HG03378 (cell line): ENCODE measurements at regions not wholly inside any gene's neighbourhood (a gene's known extent, or its start where the extent isn't known, plus 50 kb on each side); places are given as distances from the start of the nearest gene placed in this dataset.

Source experiments
- ATAC-seq: cut with Tn5 transposase; IDR thresholded peaks from one replicate; pipeline ENCODE4 v1.9.1; 2021; ENCODE audit warnings: mild to moderate bottlenecking, moderate library complexity; ENCODE audit not compliant: unreplicated experiment

DNA sequence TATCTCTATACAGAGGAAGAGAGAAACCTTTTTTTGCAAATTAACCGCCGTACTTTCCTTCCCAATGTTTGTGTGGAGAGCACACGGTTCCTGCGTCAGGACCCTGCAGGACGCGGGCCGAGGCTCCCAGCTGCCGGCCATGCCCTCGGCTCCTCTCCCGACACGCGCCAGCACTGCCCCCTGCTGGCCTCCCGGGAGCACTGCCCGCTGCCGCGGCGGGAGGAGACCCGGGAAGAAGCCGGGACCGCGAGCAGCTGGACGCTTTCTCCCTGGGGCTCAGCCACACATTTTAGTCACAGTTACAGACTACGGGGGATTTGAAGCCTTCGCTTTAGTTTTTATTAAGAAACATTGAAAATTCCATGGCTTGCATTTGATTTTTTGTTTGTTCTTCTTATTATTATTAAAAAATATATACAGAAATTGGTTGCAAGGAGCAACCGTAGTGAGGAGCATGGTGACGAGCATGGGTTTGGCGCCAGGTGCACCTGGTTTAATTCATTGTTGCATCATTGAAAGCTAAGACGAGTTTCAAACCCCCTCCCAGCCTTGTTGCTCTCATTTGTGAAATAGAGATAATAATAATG, 401.2 kb downstream of the GALR1 start:
- ATAC-seq, result no peak

DNA sequence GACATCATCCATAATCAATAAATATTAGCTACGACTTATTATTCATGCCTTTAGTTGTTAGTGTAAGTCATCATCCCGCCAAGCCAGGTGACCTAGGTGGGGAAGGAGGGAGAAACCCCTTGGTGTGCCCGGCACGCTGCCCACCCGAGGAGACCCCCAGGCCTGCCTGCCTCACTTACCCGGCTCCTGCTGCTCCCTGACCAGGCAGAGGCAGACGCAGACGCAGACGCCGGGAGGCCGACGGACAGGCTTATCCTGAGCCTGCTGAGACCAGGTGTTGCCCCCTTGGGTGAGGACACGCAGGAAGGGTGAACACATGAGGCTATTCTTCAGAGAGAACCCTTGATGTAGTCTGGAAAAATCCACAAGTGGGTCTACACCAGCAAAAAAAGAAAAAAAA, 401.8 kb downstream of the GALR1 start:
- no peak for ATAC-seq

DNA sequence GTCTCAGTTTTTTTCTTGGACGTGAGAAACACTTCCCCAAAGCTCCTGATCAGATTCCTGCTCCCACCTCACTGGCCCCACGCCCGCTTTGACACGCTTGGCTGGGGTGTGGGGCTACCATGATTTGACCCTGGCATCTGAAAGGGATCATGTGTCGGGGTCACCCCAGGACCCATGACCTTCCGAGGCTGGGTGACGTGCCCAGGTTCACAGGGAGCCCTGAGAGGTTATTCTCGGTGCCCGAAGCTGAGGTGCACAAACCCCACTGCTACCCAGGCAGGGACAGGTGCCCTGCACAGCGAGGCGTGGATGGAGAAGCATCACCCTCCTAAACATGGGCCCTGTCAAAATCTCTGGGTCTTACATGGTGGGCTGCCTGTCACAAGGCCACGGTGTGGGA, 404.1 kb downstream of the GALR1 start:
- ATAC-seq, result no peak

DNA sequence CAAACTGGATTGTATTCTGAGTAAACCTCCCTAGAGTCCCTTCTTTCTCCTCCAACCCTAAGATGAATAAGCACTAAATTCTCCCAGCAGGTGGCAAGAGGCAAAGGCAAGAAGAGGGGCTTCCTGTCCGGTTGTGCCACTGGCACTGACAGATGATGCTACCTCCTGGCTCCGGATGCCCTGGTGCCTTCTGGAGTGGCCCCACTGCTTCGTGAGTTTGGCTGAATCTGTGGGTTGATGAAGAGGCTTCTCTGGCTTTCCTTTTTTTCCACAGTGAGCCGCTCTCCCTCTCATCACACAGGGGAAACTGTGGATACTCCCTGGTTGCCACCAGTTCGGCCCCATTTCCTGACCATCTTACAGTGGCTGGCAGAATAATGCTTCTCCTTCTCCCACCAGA, 404.7 kb downstream of the GALR1 start:
- ATAC-seq, result no peak

DNA sequence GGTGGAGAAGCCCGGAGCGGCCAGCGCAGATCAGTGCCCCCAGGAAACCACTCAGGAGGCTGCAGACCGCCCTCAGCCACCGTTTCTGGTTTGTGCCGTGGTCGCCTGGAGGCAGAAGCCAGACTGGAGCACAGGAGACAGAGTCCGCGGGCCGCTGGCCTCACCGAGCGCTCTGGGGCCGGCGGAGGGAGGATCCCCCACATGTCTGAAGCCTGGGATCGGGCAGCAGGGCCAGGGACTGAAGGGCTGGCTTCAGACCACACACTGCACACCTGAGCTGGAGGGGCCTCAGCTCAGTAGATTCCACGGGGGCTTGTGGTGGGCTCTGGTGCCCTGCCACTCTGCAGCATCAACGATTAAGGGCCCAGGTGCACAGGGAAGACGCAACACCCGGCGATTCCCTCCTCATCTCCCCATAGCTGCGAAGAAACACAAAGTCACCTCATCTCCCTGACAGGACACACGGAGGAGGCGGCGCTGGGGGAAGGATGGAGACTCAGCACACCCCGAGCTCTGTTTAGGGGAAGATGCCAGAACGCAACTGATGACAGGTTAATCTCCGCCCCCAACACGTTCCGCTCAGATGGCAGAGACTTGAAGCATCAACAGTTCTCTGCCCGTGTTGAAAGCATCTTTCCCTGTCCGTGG, 408.1 kb downstream of the GALR1 start:
- ATAC-seq, result no peak

DNA sequence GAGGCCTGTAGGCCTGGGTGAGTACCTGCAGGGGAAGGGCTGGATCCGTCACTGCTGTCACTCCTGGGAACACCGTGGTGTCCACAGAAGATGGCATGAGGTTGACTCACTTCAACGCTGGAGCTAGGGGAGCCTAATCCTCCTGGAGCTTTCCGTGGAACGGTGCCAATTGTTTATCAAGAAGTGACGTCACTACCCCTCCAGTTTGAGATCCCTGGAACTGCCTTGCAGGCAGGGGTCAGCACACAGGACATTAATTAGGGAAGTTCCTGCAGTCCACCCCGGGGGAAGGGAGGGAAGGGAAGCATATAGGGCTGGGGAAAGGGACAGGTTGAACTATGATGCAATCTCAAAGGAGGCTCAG, 408.6 kb downstream of the GALR1 start:
- ATAC-seq, result no peak

DNA sequence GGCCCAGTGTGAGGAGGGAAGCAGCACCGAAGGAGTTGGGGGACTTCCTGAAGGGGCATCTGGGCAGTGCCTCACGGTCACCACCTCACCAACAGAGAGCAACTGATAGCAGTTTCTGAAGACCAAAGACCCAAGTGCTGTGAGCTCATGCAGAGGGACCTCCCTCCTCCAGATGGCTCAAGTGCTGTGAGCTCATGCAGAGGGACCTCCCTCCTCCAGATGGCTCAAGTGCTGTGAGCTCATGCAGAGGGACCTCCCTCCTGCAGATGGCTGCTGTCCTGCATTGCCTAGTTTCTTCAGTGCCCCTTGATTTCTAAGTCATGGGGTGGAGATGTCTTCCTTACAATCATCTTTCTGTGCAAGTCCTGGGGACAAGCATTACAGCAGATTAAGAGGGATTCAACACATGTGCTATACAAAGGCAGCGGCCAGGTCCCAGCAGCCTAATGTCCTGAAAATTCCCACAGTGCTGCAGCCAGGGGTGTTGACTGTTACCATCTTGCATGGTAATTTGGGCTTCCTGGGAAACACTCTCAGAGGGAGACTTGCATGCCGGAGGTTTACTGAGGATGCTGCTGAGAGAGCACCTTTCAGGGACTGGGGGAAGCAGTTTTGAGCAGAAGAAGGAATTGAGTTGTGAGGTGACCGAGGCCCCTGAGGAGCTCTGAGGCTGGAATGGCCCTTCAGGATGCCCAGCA, 409.3 kb downstream of the GALR1 start:
- ATAC-seq, result no peak

DNA sequence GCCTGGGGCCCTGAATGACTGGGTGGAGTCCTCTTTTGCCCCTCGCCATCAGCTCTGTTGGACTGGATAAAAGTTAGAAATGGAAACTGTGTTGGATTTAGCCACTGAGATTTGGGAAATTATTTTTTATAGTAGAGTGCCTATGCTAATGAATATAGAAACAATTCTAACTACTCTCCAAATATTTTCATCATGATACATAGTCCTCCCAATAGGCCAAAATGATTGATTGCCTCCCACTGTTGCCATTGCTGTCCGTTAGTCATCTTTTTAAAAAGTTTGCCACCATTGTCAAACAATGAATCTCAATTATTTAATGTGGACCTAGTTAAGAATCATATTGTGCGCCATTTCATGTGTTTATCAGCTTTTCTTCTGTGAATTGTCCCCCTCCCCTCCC, 417.0 kb downstream of the GALR1 start:
- ATAC-seq, result no peak

DNA sequence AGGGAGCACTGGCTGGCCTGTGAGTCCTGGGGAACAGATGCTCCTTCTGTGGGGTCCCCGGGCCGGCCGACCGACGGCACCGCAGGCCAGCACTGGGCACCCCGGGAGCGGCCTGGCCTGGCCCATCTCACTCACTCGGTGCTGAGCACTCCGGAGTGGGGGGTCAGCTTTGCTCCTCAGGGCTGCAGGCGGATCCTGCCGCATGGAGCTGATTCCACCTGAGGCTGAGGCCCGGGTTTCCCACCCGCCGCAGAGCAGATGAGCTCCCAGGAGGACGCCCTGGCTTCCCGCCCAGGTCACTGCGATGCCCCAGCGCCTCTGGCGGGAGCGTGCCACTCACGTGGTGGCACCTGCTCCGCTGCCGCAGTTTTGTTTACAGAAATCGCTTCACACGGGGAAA, 418.6 kb downstream of the GALR1 start:
- ATAC-seq, result no peak

DNA sequence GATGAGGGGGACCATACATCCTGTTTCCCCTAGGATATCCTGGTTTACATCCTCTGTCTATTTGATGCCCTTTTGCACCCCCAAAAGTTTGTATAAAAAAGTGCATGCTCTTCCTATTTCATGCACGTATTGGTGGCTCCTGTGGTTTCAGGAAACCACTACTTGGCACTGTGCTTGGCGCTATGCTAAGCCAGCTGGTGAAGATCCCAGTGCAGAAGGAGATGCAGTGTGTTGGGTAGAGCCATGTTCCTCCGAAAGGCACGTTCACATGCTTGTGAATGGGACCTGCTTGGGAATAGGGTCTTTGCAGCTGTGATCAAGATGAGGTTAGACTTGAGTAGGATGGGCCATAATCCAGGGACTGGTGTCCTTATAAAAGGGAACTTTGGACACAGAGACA, 419.7 kb downstream of the GALR1 start:
- no peak for ATAC-seq

DNA sequence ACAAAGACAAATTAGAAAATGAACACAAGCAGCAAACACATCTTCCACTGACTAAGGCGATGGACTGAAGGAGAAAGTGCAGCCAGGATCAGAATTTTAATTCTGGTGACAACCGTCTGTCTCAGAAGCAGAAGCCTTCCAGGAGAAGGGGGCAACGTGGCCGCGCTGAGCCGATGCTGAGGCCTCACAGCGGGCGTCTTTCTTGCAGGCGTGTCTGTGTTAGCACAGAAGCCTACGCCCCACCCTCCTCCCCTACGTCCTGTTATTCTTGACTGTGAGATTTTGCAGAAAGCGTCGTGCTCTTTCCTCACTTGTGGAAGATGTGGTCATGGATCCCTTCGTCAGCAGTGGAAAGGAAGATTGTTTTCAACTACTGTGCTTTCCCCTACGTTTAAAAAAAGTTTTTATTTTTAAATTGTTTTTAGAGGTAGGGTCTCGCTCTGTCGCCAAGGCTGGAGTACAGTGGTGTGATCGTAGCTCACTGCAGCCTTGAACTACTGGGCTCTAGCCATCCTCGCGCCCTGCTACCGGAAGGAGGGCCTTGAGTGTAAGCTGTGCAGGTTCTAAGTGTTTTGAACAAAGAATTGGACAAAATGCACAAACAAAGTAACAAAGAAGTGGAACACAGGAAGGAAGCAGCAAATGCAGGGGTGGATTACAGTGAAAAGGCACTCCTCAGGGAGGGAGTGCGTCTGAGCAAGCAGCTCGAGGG, 422.0 kb downstream of the GALR1 start:
- ATAC-seq, result no peak

DNA sequence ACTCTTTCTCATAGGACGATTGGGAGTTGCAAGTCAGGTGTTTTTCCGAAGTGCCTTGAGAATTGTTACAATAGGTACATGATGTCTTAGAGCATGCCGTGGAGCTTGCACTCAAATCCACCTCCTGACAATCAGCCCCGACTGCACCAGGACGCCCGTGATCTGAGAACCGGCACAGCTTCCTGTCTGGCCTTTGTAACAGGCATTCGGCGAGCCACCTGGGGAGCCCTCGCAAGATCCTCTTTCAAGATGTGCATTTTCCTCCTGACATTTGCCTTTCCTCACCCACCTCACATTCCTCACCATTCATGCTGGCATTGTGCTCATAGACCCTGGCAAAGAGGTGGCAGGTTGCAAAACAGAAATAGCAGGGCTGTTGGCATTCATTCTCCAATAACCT, 427.3 kb downstream of the GALR1 start:
- no peak for ATAC-seq

DNA sequence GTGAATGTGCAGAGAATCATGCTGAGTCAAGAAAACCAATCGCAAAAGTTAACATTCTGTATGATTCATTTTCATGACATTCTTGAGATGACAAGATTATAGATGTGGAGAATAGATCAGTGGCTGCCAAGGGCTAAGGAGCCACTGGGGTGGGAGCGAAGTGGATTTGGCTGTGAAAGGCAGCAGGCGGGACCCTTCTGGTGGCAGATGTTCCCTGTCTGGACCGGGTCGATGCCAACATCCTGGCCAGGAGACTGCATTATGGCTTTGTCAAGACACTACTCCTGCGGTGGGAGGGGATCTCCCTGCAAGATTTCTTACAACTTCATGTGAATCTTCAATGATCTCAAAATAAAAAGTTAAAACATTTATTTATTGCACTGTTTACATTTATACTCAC, 427.9 kb downstream of the GALR1 start:
- ATAC-seq, result no peak

DNA sequence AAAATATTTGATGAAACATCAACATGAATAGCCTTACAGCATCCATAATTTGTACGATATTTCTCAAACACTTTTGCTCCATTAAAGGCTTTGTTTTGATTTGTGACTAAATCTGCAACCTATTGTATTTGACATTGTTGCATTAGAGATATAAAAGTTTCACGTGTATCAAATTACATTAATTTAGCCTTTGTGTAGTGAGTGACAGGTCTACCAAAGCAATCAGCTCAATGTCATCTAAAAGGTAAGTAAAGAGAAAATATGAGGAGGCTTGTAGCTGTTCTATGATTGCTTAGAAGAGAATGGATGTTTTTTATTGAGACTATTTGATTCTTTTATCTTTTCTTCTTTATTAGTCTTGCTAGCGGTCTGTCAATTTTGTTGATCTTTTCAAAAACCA, 430.2 kb downstream of the GALR1 start:
- no peak for ATAC-seq

DNA sequence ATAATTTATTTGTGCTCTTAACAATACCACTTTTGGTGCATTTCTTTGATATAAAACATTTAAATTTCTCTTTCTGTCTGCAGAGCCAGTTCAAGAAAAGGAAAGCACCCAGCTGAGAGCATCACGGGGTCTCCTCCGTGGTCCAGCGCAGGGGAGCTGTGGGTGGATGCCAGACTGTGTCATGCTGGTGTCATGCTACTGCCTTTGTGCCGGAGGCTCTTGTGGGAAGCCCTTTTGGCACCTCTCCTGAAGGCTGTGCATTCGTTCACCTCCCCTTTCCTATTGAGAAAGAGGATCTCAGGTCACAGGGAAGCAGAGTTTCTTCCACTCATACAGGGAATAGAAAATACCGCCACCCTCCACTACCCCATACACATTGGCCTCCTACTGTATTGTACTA, 450.4 kb downstream of the GALR1 start:
- no peak for ATAC-seq

DNA sequence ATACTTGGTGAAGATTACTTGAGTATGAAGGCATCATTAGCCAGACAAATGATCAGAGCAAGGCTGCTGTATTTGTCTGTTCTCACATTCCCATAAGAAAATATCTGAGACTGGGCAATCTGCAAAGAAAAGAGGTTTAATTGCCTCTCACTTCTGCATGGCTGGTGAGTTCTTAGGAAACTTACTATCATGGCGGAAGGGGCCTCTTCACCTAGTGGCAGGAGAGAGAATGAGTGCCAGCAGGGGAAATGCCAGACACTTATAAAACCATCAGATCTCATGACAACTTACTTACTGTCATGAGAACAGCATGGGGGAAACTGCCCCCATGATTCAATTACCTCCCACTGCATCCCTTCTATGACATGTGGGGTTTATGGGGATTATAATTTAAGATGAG, 452.3 kb downstream of the GALR1 start:
- no peak for ATAC-seq

DNA sequence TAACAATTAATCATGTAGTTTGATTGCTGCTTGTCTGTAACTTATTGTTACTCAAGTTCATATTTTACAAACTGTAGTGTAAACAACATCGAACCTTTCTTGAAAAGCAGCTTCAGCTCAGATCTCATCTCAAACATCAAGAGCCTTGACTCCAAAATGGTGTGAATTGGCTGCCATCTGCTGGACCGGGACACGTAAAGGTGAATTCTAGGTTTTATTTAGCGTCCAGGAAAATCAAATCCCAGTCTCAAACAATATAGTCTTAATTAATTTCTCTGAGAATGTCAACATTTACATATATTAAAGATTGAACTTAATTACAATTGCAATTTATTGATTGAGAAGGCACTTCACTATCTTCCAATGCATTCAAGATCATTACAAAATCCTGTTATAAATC, 453.0 kb downstream of the GALR1 start:
- ATAC-seq, result no peak

DNA sequence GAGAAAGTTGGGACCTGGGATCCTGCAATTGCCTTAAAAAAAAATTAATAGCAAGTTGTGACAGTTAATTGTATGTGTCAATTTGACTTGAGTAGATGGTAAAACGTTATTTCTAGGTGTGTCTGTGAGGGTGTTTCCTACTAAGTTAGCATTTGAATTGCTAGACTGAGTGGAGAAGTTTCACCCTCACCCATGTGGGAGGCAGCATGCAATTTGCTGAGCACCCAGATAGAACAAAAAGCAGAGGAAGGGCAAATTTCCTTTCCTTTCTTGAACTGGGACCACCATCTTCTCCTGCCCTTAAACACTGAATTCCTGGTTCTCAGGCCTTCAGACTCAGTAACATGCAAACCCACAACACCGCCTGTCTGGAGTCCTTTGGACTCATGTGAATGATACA, 455.7 kb downstream of the GALR1 start:
- no peak for ATAC-seq

DNA sequence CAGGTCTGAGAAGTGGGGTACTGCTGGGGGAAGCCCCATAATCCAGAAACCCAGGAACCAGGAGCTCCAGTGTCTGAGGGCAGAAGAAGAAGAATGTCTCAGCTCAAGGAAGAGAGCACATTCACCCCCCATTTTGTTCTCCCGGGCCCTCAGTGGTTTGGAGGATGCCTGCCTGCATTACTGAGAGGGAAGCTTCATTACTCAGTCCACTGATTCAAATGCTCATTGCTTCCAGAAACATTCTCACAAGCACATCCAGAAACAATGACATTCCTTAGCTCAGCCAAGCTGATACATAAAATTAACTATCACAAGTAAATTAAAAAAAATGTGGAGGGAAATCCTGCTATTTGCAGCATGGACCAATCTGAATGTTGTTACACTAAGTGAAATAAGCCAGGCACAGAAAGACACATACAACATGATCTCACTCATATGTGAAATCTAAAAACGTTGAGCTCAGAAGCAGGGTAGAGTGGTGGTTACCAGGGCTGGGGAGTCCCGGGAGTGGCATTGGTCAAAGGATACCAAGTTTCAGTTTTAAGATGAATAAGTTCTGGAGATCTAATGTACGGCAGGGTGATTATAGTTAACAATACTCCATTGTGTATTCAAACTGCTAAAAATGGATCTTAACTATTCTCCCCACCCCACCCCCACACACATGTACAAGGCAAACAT, 459.3 kb downstream of the GALR1 start:
- ATAC-seq, result peak; percentile 83

DNA sequence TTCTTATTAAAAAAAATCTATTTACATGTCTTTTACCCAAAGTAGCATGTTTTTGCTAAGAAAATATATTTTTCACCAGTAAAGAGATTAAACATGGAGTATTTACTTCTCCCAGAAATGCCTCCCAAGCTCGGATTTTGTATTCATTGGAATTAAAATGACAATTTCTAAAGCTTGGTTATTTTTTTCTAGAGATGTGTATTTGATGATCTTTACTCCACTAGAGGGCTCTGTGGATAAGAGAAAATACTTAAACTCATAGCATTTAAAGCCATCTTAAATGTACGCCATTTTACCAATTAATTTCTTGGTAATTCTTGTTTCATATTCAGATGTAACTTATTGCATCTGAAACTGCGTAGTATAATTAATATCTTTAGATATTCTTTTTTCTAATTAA, 461.4 kb downstream of the GALR1 start:
- ATAC-seq, result no peak

DNA sequence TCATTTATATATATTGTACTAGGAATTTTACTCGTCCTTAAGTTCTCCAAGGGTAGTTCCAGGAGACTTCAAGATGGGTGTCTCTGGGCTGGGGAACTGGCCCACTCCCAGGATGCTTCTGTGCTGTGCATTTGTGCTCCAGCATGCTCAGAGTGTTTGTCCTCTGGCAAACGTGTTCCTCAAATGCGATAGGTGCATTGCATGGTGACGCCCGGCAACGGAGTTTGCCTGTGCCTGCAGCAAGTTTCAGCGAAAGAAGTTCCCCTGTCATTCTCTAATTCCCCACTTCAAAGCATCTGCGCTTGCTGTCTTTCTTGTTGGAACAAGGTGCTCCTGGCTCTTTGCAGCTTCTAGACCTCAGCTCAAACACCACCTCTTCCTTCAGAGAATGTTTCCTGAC, 465.1 kb downstream of the GALR1 start:
- ATAC-seq, result no peak

DNA sequence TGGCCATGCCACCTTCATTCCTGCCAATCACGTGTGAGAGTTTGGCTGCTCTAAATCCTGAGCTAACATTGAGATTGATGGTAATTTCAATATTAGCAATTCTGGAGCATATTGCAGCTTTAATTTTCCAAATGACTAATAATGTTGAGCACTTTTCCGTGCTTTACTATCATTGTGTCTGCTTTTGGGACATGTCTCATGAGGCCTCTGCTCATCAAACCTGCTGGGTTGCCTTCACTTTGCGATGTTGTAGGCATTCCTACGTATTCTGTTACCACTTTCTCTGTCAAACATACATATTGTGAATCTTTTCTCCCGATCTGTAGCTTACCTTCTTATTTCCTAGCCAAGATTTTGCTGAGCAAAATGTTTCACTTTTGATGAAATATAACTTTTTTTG, 466.6 kb downstream of the GALR1 start:
- no peak for ATAC-seq
